Fibroblast of skin of left quadriceps (primary cell): ENCODE measurements at regions not wholly inside any gene's neighbourhood (a gene's known extent, or its start where the extent isn't known, plus 50 kb on each side); places are given as distances from the start of the nearest gene placed in this dataset.
"Not testable (repeated sequence)": the region's sequence is repeated elsewhere in the genome, so short reads cannot be mapped to it uniquely, and the experiment has no call there.

Source experiments
- DNase-seq, 2 experiments: peaks; one replicate each; pipeline ENCODE4 v3.0.0-alpha.2; 2013; ENCODE audit warnings: low read depth in 2 of 2

- DNase-seq = no peak
Measured at GRCh38 chr15:31433091-31433490, 106.5 kb downstream of the KLF13 start.

GRCh38 chr15:31433574-31433973, 106.9 kb downstream of the KLF13 start:
- no peak for DNase-seq

- no peak for DNase-seq
Measured at GRCh38 chr15:31434275-31434587, 107.6 kb downstream of the KLF13 start.

GRCh38 chr15:31434588-31435260, 108.1 kb downstream of the KLF13 start:
- DNase-seq = peak in 1 of 2 experiments; percentile 55

GRCh38 chr15:31435261-31435911, 108.8 kb downstream of the KLF13 start:
- DNase-seq = peak in 1 of 2 experiments; percentile 38

- DNase-seq = no peak
Measured at GRCh38 chr15:31435912-31436628, 109.4 kb downstream of the KLF13 start.

- DNase-seq = no peak
Measured at GRCh38 chr15:31437686-31438085, 111.1 kb downstream of the KLF13 start.

- DNase-seq = no peak
Measured at GRCh38 chr15:31438601-31439265, 112.1 kb downstream of the KLF13 start.

- no peak for DNase-seq
Measured at GRCh38 chr15:31439328-31439727, 112.7 kb downstream of the KLF13 start.

- not testable (repeated sequence) for DNase-seq
Measured at GRCh38 chr15:31440216-31440615, 113.6 kb downstream of the KLF13 start.

GRCh38 chr15:31440754-31441311, 114.2 kb downstream of the KLF13 start:
- DNase-seq = no peak

- no peak for DNase-seq
Measured at GRCh38 chr15:31442226-31442625, 115.6 kb downstream of the KLF13 start.

GRCh38 chr15:31442699-31443111, 116.1 kb downstream of the KLF13 start:
- peak; percentile 82 to 83 for DNase-seq

GRCh38 chr15:31444844-31445243, 118.2 kb downstream of the KLF13 start:
- DNase-seq = no peak

GRCh38 chr15:31446546-31446945, 119.9 kb downstream of the KLF13 start:
- no peak for DNase-seq

GRCh38 chr15:31447931-31448634, 121.4 kb downstream of the KLF13 start:
- DNase-seq = no peak

GRCh38 chr15:31448635-31448979, 122.0 kb downstream of the KLF13 start:
- no peak for DNase-seq

- DNase-seq = no peak
Measured at GRCh38 chr15:31452595-31453557, 126.2 kb downstream of the KLF13 start.

GRCh38 chr15:31453558-31454318, 127.1 kb downstream of the KLF13 start:
- no peak for DNase-seq

- DNase-seq = no peak
Measured at GRCh38 chr15:31455499-31455898, 128.9 kb downstream of the KLF13 start.
